HG03342 (cell line): ENCODE measurements at regions not wholly inside any gene's neighbourhood (a gene's known extent, or its start where the extent isn't known, plus 50 kb on each side); places are given as distances from the start of the nearest gene placed in this dataset.

Experiments used
- ATAC-seq: cut with Tn5 transposase; IDR thresholded peaks from one replicate; pipeline ENCODE4 v1.9.1; 2021; ENCODE audit warnings: mild to moderate bottlenecking, moderate library complexity; ENCODE audit not compliant: unreplicated experiment

- ATAC-seq: no peak
Measured at GRCh38 chr20:60591172-60591799, 633.1 kb downstream of the CDH26 start.

- ATAC-seq: no peak
Measured at GRCh38 chr20:60598528-60598927, 640.3 kb downstream of the CDH26 start.

- ATAC-seq: no peak
Measured at GRCh38 chr20:60599381-60599780, 641.2 kb downstream of the CDH26 start.

- no peak for ATAC-seq
Measured at GRCh38 chr20:60600036-60600435, 641.8 kb downstream of the CDH26 start.

GRCh38 chr20:60624066-60624465 is 628.0 kb upstream of the CDH4 start:
- ATAC-seq: no peak

- no peak for ATAC-seq
Measured at GRCh38 chr20:60627751-60628565, 624.1 kb upstream of the CDH4 start.

GRCh38 chr20:60628749-60629148 is 623.3 kb upstream of the CDH4 start:
- no peak for ATAC-seq

GRCh38 chr20:60629206-60629605 is 622.9 kb upstream of the CDH4 start:
- ATAC-seq: no peak

- ATAC-seq: no peak
Measured at GRCh38 chr20:60630609-60631008, 621.5 kb upstream of the CDH4 start.

GRCh38 chr20:60631585-60632287 is 620.3 kb upstream of the CDH4 start:
- ATAC-seq: no peak

- ATAC-seq: no peak
Measured at GRCh38 chr20:60632391-60633262, 619.4 kb upstream of the CDH4 start.

- ATAC-seq: no peak
Measured at GRCh38 chr20:60634491-60635172, 617.4 kb upstream of the CDH4 start.

- ATAC-seq: no peak
Measured at GRCh38 chr20:60636417-60636816, 615.6 kb upstream of the CDH4 start.

- no peak for ATAC-seq
Measured at GRCh38 chr20:60637801-60638200, 614.3 kb upstream of the CDH4 start.

- ATAC-seq: no peak
Measured at GRCh38 chr20:60638430-60639098, 613.5 kb upstream of the CDH4 start.

- ATAC-seq: no peak
Measured at GRCh38 chr20:60641879-60642447, 610.1 kb upstream of the CDH4 start.

GRCh38 chr20:60642541-60642940 is 609.5 kb upstream of the CDH4 start:
- ATAC-seq: no peak

- ATAC-seq: no peak
Measured at GRCh38 chr20:60648556-60648955, 603.5 kb upstream of the CDH4 start.

- no peak for ATAC-seq
Measured at GRCh38 chr20:60649541-60649940, 602.5 kb upstream of the CDH4 start.
